Natural killer cell (primary cell): ENCODE measurements at regions not wholly inside any gene's neighbourhood (a gene's known extent, or its start where the extent isn't known, plus 50 kb on each side); places are given as distances from the start of the nearest gene placed in this dataset.

Experiments used
- ATAC-seq, 3 donors: fragments of 150-1000 bp in 2 of 3; fragments of 200-7000 bp in 1 of 3; cut with Tn5 transposase; 1 replicate in 1 of 3; 2 replicates in 2 of 3; pipeline ENCODE4 v1.10.0; 2021; ENCODE audit warnings: mild to moderate bottlenecking in 2 of 3, moderate library complexity in 2 of 3
- DNase-seq, 2 donors: peaks; one replicate each; pipeline versions ENCODE4 v3.0.0 to v3.0.0-alpha.2; 2013 to 2021; ENCODE audit warnings: mixed read lengths in 1 of 2
- H3K27ac ChIP-seq: one replicate; pipeline ENCODE4 v1.5.1; 2013; ENCODE audit warnings: mild to moderate bottlenecking, low read length
- H3K27me3 ChIP-seq: one replicate; pipeline ENCODE4 v1.6.1; 2013; ENCODE audit warnings: low read length; ENCODE audit not compliant: control insufficient read depth, insufficient read depth
- H3K36me3 ChIP-seq: one replicate; pipeline ENCODE4 v1.6.1; 2013; ENCODE audit warnings: low read length; ENCODE audit not compliant: control insufficient read depth, insufficient read depth
- H3K4me1 ChIP-seq: one replicate; pipeline ENCODE4 v1.6.1; 2013; ENCODE audit warnings: low read length; ENCODE audit not compliant: control insufficient read depth, insufficient read depth
- H3K4me3 ChIP-seq: one replicate; pipeline ENCODE4 v1.5.1; 2013; ENCODE audit warnings: low read length
- H3K9me3 ChIP-seq: one replicate; pipeline ENCODE4 v1.6.1; 2013; ENCODE audit warnings: low read length; ENCODE audit not compliant: control insufficient read depth, insufficient read depth
- H3K27ac Mint-ChIP-seq, 2 donors: one replicate each; pipeline ENCODE4 v1.8.0; 2022; ENCODE audit warnings: mild to moderate bottlenecking in 2 of 2, mixed read lengths in 2 of 2, moderate library complexity in 1 of 2
- H3K27me3 Mint-ChIP-seq, 2 donors: one replicate each; pipeline ENCODE4 v1.8.0; 2022; ENCODE audit warnings: low read depth in 2 of 2, mixed read lengths in 2 of 2
- H3K36me3 Mint-ChIP-seq: one replicate; pipeline ENCODE4 v1.8.0; 2022; ENCODE audit warnings: mixed read lengths
- H3K4me1 Mint-ChIP-seq, 2 donors: one replicate each; pipeline ENCODE4 v1.8.0; 2022; ENCODE audit warnings: mixed read lengths in 2 of 2
- H3K4me3 Mint-ChIP-seq: one replicate; pipeline ENCODE4 v1.8.0; 2022; ENCODE audit warnings: mild to moderate bottlenecking, moderate library complexity, mixed read lengths
- H3K9me3 Mint-ChIP-seq, 2 donors: one replicate each; pipeline ENCODE4 v1.8.0; 2022; ENCODE audit warnings: mixed read lengths in 2 of 2
- WGBS: methylation state at CpG from one replicate; pipeline ENCODE4 v1.1.7; 2013; ENCODE audit warnings: missing lambda C conversion rate; ENCODE audit not compliant: insufficient coverage; 5-methylcytosine and 5-hydroxymethylcytosine counted together
- intact Hi-C: fragments of 100-400 bp; cut with micrococcal nuclease; formaldehyde crosslinking; loops from one replicate; pipeline ENCODE4 v1.14.2; 2022
- TF ChIP-seq, protein P1 (sequence below): fragments of 200-600 bp; IDR thresholded peaks from one replicate; pipeline ENCODE4 v1.8.0; 2022; ENCODE audit warnings: antibody characterized with exemption

- Mint-ChIP-seq H3K4me3 (no peak overlapping the region), H3K4me1 (no peaks in the 10 kb centered on the region), H3K27me3 (peaks cover 0 to 3% of the 10 kb centered on the region in 2 donors), H3K27ac (no peak overlapping the region), H3K36me3 (no peaks in the 10 kb centered on the region), H3K9me3 (no peaks in the 10 kb centered on the region)
- Histone ChIP-seq H3K4me3 (no peak overlapping the region), H3K27ac (no peak overlapping the region), H3K4me1 (no peaks in the 10 kb centered on the region), H3K27me3 (no peaks in the 10 kb centered on the region), H3K9me3 (peaks cover 3% of the 10 kb centered on the region), H3K36me3 (no peaks in the 10 kb centered on the region)
- WGBS = 85% methylated on average over 4 of the region's 4 CpGs
- ATAC-seq (no peak), DNase-seq (no peak)
- TF ChIP-seq, protein P1, sequence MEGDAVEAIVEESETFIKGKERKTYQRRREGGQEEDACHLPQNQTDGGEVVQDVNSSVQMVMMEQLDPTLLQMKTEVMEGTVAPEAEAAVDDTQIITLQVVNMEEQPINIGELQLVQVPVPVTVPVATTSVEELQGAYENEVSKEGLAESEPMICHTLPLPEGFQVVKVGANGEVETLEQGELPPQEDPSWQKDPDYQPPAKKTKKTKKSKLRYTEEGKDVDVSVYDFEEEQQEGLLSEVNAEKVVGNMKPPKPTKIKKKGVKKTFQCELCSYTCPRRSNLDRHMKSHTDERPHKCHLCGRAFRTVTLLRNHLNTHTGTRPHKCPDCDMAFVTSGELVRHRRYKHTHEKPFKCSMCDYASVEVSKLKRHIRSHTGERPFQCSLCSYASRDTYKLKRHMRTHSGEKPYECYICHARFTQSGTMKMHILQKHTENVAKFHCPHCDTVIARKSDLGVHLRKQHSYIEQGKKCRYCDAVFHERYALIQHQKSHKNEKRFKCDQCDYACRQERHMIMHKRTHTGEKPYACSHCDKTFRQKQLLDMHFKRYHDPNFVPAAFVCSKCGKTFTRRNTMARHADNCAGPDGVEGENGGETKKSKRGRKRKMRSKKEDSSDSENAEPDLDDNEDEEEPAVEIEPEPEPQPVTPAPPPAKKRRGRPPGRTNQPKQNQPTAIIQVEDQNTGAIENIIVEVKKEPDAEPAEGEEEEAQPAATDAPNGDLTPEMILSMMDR = no peak
- intact Hi-C loops = no loop called here
These were observed 151.2 kb downstream of the ZDHHC21 start for GRCh38 chr9:14542071-14542470.

GRCh38 chr9:14538526-14538925, 154.7 kb downstream of the ZDHHC21 start:
- Histone ChIP-seq H3K4me1 (no peaks in the 10 kb centered on the region), H3K27ac (no peak overlapping the region), H3K9me3 (peaks cover 7% of the 10 kb centered on the region), H3K27me3 (no peaks in the 10 kb centered on the region), H3K36me3 (no peaks in the 10 kb centered on the region), H3K4me3 (no peak overlapping the region)
- H3K4me1 Mint-ChIP-seq = no peaks in the 10 kb centered on the region
- TF ChIP-seq, protein P1 = no peak
- ATAC-seq (no peak), DNase-seq (no peak)
- no peak overlapping the region for H3K27ac Mint-ChIP-seq
- WGBS = 97% methylated on average over 4 of the region's 4 CpGs
- intact Hi-C loops = no loop called here
- no peaks in the 10 kb centered on the region for H3K36me3 Mint-ChIP-seq
- H3K27me3 Mint-ChIP-seq = peaks cover 14 to 21% of the 10 kb centered on the region in 2 donors
- no peak overlapping the region for H3K4me3 Mint-ChIP-seq
- peaks cover 0 to 4% of the 10 kb centered on the region in 2 donors for H3K9me3 Mint-ChIP-seq

DNA sequence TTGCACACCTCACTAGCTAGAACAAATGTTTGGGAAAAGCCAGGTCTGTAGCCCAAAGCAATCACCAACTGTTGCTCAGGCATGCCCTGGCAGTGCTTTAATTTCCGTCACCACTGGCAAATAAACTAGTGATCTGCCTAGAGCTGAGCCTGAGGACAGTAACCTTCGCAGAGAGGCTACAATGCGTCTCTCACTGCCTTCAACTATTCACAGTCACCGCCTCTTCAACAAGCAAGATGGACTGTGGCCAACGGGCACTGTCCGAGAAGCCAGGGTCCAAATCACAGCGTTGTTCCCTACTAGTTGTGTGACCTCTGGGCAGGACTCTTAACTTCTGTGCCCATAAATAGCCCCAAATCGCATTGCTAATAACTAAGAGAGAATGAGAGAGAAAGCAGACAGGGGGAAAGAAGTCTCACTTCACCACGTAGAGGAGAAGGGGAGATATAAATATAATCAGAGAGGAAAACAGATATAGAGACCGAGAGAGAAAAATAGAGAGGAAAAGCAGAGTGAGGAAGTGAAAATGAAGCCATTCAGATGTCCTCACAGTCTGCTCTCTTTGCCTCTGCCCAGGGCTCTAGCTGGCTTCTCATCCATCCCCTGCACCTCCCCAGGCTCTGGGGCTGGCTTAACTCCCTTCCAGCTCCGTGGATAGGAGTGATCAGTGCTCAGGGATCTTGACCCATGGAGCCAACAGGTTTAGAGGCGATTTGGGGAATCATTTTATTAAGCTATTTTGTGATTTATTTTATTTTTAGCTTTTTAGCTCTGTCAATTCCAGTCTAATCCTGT, 157.9 kb downstream of the ZDHHC21 start:
- ATAC-seq (no peak), DNase-seq (no peak)
- H3K9me3 ChIP-seq = peaks cover 4% of the 10 kb centered on the region
- intact Hi-C loops = no loop called here
- no peak overlapping the region for H3K4me3 ChIP-seq
- no peaks in the 10 kb centered on the region for H3K27me3 ChIP-seq
- H3K4me1 ChIP-seq = no peaks in the 10 kb centered on the region
- no peaks in the 10 kb centered on the region for H3K36me3 ChIP-seq
- TF ChIP-seq, protein P1 = no peak
- no peak overlapping the region for H3K27ac ChIP-seq
- Mint-ChIP-seq H3K4me1 (no peaks in the 10 kb centered on the region), H3K27me3 (peaks cover 17% of the 10 kb centered on the region in 2 donors), H3K36me3 (no peaks in the 10 kb centered on the region), H3K4me3 (no peak overlapping the region), H3K9me3 (peaks cover 0 to 4% of the 10 kb centered on the region in 2 donors), H3K27ac (no peak overlapping the region)
- WGBS = 74% methylated on average over 12 of the region's 12 CpGs
